Gastroesophageal sphincter (tissue), 4 donors: ENCODE measurements at regions not wholly inside any gene's neighbourhood (a gene's known extent, or its start where the extent isn't known, plus 50 kb on each side); places are given as distances from the start of the nearest gene placed in this dataset.
A peak's percentile ranks its signal among the peaks of the same experiment; 100 is the strongest.

ENCODE experiments used
- ATAC-seq: fragments of 150-250 bp; one replicate; pipeline ENCODE4 v1.9.1; 2016; ENCODE audit warnings: mild to moderate bottlenecking, moderate library complexity
- H3K27ac ChIP-seq, 4 donors: fragments of 200-600 bp; sonication (generic) in 3 of 4; 1 replicate in 3 of 4; 2 replicates in 1 of 4; pipeline ENCODE4 v1.5.1; 2016 to 2019
- H3K27me3 ChIP-seq: fragments of 200-600 bp; sonication (generic); one replicate; pipeline ENCODE4 v1.5.1; 2019
- H3K36me3 ChIP-seq, 2 donors: fragments of 200-600 bp; sonication (generic); one replicate each; pipeline ENCODE4 v1.5.1; 2019; ENCODE audit warnings: control low read depth in 1 of 2
- H3K4me1 ChIP-seq, 3 donors: fragments of 200-600 bp; sonication (generic); 1 replicate in 2 of 3; 2 replicates in 1 of 3; pipeline ENCODE4 v1.5.1; 2016 to 2019; ENCODE audit warnings: control low read depth in 2 of 3
- H3K4me3 ChIP-seq, 2 donors: fragments of 200-600 bp; sonication (generic); one replicate each; pipeline ENCODE4 v1.5.1; 2019; ENCODE audit warnings: mild to moderate bottlenecking in 1 of 2, moderate library complexity in 1 of 2
- H3K9me3 ChIP-seq, 3 donors: fragments of 200-600 bp; sonication (generic); one replicate each; pipeline ENCODE4 v1.5.1; 2017 to 2019; ENCODE audit warnings: control low read depth in 2 of 3
- EP300 ChIP-seq: sonication (generic); formaldehyde crosslinking; IDR thresholded peaks from one replicate; pipeline ENCODE4 v1.6.1; 2017; ENCODE audit warnings: antibody characterized with exemption, mild to moderate bottlenecking
- POLR2A ChIP-seq, 2 donors: fragments of 450-650 bp; IDR thresholded peaks; one replicate each; pipeline ENCODE4 v1.6.1; 2017; ENCODE audit warnings: antibody characterized with exemption in 2 of 2, mild to moderate bottlenecking in 2 of 2, moderate library complexity in 1 of 2
- POLR2AphosphoS5 ChIP-seq: sonication (generic); formaldehyde crosslinking; IDR thresholded peaks from one replicate; pipeline ENCODE4 v1.6.1; 2017; ENCODE audit warnings: antibody characterized with exemption
- WGBS, 2 donors: methylation state at CpG; one replicate each; pipeline ENCODE4 v1.1.5; 2018; ENCODE audit warnings: low coverage in 1 of 2; 5-methylcytosine and 5-hydroxymethylcytosine counted together
- TF ChIP-seq, protein P1 (sequence below), 4 experiments: fragments of 200-600 bp in 2 of 4; fragments of 450-650 bp in 2 of 4; sonication (generic) in 1 of 4; IDR thresholded peaks; one replicate each; pipeline ENCODE4 v1.5.1; 2017 to 2019; ENCODE audit warnings: antibody characterized with exemption in 4 of 4, mild to moderate bottlenecking in 2 of 4, moderate library complexity in 2 of 4

DNA sequence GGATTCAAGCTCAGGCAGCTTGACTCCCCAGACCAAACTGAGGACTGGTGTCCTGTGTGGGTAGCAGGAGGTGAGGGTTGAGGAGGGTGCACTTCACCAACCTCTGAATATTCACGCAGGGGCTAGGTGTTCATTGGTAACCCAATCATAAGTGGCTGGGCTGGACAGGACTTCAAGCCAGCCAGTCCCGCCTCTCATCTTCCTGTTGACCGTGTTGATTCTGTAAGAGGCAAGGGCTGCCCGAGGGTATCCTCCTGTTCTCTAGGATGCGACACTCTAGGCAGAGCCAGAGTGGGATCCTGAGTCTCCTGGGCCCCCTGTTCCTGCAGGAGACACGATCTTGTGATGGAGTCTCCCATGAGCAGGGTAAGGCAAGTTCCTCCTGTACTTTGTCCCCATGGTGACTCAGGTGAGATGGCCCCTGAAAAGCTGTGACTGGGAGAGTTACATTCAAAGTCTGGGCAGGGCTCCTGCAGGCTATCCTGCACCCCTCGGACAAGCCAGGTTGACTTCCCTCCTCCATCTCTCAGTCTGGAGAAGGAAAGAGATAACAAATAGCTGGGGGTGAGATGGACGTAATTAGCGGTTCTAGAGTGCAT, 58.1 kb upstream of the POMGNT2 start:
- Histone ChIP-seq H3K36me3 (no peaks in the 10 kb centered on the region), H3K27me3 (no peaks in the 10 kb centered on the region), H3K4me1 (peaks cover 0 to 13% (median 0%) of the 10 kb centered on the region in 3 donors), H3K4me3 (no peak overlapping the region), H3K9me3 (no peaks in the 10 kb centered on the region), H3K27ac (no peak overlapping the region)
- 61 to 77% methylated on average over 3 to 5 of the region's 9 CpGs for WGBS, 2 donors
- no peak for TF ChIP-seq POLR2AphosphoS5
- TF ChIP-seq EP300, result no peak
- no peak for TF ChIP-seq POLR2A (IDR thresholded peaks at IDR 0.05)
- TF ChIP-seq, protein P1, sequence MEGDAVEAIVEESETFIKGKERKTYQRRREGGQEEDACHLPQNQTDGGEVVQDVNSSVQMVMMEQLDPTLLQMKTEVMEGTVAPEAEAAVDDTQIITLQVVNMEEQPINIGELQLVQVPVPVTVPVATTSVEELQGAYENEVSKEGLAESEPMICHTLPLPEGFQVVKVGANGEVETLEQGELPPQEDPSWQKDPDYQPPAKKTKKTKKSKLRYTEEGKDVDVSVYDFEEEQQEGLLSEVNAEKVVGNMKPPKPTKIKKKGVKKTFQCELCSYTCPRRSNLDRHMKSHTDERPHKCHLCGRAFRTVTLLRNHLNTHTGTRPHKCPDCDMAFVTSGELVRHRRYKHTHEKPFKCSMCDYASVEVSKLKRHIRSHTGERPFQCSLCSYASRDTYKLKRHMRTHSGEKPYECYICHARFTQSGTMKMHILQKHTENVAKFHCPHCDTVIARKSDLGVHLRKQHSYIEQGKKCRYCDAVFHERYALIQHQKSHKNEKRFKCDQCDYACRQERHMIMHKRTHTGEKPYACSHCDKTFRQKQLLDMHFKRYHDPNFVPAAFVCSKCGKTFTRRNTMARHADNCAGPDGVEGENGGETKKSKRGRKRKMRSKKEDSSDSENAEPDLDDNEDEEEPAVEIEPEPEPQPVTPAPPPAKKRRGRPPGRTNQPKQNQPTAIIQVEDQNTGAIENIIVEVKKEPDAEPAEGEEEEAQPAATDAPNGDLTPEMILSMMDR (IDR thresholded peaks at IDR 0.05), result no peak
- no peak for ATAC-seq

DNA sequence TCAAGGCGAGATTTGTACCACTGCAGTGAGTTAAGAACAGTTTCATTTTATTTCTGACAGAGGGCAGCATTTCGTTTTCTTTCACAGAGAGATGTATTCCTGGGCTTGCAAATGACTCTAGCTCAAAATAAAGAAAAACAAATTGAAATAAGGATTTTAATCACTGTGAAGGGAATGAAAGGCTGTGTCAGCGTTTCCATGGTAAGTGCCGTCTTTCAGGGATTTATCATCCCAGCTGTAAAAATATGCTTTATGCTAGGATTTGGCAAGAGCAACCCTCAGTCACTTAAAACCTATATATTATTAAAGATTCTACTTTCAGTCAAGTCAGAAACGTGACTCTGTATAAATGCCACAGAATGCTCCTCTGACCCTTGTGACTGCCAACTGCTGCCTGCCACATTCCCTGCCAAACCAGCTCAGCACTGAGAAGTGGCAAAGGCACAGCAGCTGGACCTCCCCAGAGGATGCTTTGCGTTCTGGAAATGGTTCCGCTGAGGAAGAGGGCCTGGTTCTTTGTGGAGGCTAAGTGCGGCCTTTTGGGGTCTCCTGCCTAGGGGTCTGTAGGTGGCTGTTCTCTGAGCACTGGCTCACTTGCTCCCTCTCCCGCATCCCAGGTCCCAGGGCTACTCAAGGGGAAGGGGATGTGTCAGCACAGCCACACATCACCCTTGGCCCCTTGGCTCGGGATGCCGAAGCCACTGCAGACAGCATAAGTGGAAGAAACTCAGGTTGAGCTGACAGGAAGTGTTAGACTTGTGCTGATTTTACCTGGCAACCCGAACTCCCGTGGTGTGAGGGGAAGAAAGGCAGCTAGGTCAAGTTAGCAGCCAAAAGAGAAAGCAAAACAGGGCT, 56.6 kb upstream of the POMGNT2 start:
- H3K4me3 ChIP-seq, result no peak overlapping the region
- ATAC-seq, result no peak
- no peak for TF ChIP-seq EP300
- TF ChIP-seq, protein P1 (IDR thresholded peaks at IDR 0.05), result peak in 3 of 4 experiments; percentile 34 to 53 (median 45)
- no peaks in the 10 kb centered on the region for H3K27me3 ChIP-seq
- H3K27ac ChIP-seq, result peak overlapping the region in 1 of 4 donors; percentile 25
- WGBS, 2 donors, result 12 to 15% methylated on average over 5 to 8 of the region's 13 CpGs
- peaks cover 0 to 13% (median 0%) of the 10 kb centered on the region in 3 donors for H3K4me1 ChIP-seq
- H3K9me3 ChIP-seq, result no peaks in the 10 kb centered on the region
- H3K36me3 ChIP-seq, result no peaks in the 10 kb centered on the region

DNA sequence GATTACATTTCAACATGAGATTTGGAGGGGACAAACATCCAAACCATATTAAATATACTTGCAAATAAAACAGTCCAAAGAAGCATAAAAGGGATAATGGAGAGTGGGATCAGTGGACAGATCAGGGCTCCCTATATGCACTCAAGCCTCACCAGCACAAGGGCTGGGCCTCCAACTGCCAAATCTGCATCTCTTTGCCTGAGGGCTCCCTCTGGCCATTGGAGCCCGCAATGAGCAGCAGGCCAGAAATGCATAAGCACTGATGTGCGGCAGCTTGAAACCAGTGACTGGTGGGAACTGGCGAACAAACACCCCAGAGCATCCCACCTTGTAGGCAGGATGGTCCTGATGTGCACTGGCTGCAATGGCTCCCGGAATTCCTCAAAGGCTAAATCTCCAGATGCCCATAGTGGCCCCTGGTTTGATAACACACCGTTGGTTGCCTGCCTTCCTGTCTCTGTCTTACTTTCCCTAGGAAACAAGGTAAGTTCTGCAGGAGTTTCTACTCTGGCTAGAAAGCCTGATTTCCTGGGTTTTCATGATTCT, 55.9 kb upstream of the POMGNT2 start:
- no peak for TF ChIP-seq EP300
- TF ChIP-seq, protein P1 (IDR thresholded peaks at IDR 0.05), result no peak
- TF ChIP-seq POLR2AphosphoS5, result no peak
- no peak for TF ChIP-seq POLR2A (IDR thresholded peaks at IDR 0.05)
- H3K9me3 ChIP-seq, result no peaks in the 10 kb centered on the region
- no peak for ATAC-seq
- no peaks in the 10 kb centered on the region for H3K27me3 ChIP-seq
- peaks cover 0 to 13% (median 0%) of the 10 kb centered on the region in 3 donors for H3K4me1 ChIP-seq
- H3K36me3 ChIP-seq, result no peaks in the 10 kb centered on the region
- no peak overlapping the region for H3K4me3 ChIP-seq
- WGBS, 2 donors, result no CpG with 5 or more reads among the region's 5 CpGs
- no peak overlapping the region for H3K27ac ChIP-seq

DNA sequence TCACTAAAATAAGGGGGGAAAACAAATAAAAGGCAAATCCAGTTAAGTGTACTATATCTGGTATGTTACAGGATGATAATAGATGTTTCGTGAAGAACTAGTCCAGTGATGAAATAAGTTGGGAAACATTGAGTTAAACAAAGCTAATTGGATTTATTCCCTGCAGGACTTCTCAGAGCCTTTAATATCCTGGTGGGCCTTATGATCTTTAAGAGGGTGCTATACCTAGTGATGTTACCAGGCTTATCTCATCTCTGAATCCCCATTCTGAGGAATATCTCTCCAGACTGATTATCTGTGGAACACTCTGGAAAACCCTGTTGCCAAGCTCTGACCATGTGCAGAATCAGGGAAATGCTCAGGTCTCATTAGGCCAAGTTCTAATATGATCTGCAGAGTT, 54.8 kb upstream of the POMGNT2 start:
- TF ChIP-seq POLR2AphosphoS5 (no peak), POLR2A (IDR thresholded peaks at IDR 0.05) (no peak), EP300 (no peak)
- TF ChIP-seq, protein P1 (IDR thresholded peaks at IDR 0.05), result no peak
- Histone ChIP-seq H3K4me1 (peaks cover 0 to 13% (median 0%) of the 10 kb centered on the region in 3 donors), H3K4me3 (no peak overlapping the region), H3K36me3 (no peaks in the 10 kb centered on the region), H3K9me3 (no peaks in the 10 kb centered on the region), H3K27ac (no peak overlapping the region), H3K27me3 (no peaks in the 10 kb centered on the region)
- 75 to 90% methylated on average over 1 of the region's 1 CpG for WGBS, 2 donors
- ATAC-seq, result no peak
